GM19455 (cell line): ENCODE measurements at regions not wholly inside any gene's neighbourhood (a gene's known extent, or its start where the extent isn't known, plus 50 kb on each side); places are given as distances from the start of the nearest gene placed in this dataset.
"Not testable (repeated sequence)": the region's sequence is repeated elsewhere in the genome, so short reads cannot be mapped to it uniquely, and the experiment has no call there.

Experiments
- ATAC-seq: cut with Tn5 transposase; IDR thresholded peaks from one replicate; pipeline ENCODE4 v1.9.1; 2021; ENCODE audit not compliant: unreplicated experiment

GRCh38 chr3:137295336-137295735 is 337.6 kb downstream of the IL20RB start:
- ATAC-seq, result no peak

DNA sequence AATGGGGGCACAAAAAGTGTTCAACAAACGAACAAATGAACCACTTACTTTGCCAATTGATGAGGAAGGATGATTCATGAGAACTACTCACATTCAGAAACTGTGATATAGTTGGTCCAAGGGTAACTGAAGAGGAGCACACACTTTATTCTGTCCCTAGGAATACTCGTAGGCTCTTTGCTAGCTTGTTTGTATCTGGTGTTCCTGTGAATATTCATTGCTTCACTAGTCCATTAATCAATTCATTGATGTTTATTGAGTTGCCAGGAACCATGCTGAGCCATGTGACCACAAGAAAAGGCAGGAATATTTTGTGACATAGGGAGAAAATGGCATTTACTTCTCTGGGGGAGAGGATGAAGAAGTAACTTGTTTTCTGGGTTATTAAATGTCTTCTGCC is 338.3 kb downstream of the IL20RB start:
- ATAC-seq, result no peak

DNA sequence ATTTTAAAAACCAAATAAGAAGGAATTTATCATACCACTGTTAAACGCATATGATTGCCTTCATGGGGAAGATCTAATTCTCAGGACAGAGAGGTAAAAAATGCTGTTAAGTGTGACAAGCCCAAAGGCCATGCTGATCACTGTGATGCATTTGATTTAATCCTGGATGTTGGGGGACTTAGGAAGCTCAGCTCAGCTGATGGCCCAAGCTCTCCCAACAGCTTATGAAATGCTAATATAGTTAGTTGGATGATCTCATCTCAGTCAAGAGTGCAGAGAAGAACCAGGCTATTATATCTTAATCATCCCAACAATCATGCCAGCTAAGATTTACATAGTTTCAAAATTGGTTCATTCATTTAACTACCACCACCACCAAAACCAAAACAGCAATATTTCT is 340.0 kb downstream of the IL20RB start:
- ATAC-seq, result no peak

DNA sequence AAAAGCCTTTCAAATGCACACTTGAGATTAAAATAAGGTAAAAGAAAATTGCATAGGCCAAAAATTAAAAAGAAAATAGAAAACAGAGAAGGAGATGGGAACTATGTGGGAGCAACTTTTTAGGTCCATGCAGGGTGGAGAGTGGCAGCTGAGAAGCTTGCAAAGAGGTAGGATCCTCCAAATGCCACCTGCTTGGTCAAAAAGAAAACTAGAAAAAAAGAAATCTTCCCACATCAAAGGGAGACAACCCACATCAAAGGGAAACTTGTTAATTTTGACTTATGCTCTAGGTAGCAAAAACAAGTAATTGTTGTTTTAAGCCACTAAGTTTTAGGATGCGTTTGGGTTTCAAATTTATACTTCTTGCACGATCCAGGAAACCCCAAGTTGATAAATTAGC is 342.9 kb downstream of the IL20RB start:
- ATAC-seq, result no peak

DNA sequence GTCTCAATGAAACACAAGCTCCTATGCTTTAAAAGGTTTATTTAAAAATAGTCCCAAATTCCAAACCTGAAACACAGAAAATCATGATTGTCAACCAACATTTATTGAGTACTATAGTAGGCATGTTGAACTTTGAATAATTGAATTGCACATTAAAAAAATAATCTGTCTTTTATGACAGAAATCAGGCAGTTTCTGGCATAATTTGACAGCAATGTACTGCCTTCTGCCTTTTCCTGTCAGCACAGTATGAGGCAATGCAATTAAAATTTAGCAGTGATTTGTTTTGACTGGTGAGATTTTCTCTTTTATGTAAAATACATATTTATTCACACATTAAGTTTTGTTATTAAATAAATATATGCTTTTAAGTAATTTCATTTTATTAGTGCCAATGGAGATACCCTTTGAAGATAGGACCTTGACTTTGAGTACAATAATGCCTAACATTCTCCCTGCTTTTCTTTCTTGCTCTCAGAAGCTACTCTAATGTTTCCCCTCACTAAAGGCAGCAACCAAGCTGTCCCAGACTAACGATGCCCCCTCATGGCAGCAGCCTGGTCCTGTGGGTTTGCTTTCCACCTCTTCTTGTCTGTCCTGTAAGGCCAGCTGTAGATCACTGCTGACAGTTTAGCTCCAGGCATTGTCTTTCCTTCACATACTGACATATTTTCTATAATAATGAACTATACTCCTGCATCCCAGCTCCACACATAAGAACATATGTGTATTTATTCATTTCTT is 346.7 kb downstream of the IL20RB start:
- no peak for ATAC-seq

- no peak for ATAC-seq
Measured at GRCh38 chr3:137324114-137324513, 366.3 kb downstream of the IL20RB start.

- ATAC-seq, result no peak
Measured at GRCh38 chr3:137325170-137325569, 367.4 kb downstream of the IL20RB start.

GRCh38 chr3:137325934-137326333 is 368.2 kb downstream of the IL20RB start:
- no peak for ATAC-seq

DNA sequence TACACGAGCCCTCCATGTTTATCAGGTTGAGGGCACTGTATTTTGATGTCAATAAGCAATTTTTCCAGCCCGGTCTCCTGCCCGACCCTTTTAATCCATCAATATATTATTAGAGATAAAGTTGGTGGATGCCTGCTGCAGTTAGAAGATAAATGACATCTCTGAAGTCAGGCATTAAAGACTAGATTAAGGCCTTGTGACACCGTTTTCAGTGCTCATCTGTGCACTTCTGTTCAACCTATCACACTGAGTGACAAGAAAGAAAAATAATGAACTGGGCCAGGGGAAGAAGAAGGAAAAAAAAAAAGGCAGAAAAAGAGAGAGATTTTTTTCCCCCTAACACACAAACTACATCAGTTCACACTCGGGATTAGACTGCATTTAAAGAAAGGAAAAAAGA is 371.8 kb downstream of the IL20RB start:
- no peak for ATAC-seq

DNA sequence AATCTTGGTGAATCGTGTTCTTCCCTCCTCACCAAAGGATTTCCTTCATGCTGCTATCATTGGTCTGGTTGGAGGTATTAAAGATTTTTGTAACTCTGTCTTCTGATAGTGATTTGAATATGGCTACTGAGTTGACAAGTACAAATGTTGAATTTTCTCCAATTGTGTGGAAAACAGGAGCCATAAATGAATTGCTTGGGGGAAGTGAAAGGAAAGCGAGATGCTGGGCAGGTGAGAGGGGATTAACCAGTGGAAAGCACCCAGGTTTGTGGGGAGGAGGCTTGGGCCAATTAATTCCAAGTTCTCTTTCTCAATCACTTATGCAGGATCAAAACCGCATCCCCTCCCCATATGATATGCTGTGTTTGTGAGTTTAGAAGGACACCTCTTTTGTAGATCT is 372.5 kb downstream of the IL20RB start:
- ATAC-seq, result no peak

GRCh38 chr3:137332297-137332696 is 374.5 kb downstream of the IL20RB start:
- ATAC-seq, result no peak

DNA sequence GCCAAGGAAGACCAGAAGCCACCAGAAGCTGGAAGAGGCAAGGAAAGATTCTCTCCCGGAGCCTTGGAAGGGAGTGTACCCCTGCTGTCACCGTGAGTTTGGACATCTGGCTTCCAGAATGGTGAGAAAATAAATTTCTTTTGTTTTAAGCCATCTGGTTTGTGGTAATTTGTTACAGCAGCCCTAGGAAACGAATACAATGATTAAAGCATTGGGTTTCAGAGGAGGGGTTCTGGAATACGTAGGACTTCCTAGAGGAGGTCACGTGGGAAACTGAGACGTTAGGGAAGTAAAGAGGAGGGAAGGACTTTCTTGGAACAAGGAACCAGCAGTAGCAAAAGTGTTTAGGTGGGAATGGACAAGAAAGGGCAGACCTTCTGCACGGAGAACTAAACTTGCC is 377.7 kb downstream of the IL20RB start:
- no peak for ATAC-seq

DNA sequence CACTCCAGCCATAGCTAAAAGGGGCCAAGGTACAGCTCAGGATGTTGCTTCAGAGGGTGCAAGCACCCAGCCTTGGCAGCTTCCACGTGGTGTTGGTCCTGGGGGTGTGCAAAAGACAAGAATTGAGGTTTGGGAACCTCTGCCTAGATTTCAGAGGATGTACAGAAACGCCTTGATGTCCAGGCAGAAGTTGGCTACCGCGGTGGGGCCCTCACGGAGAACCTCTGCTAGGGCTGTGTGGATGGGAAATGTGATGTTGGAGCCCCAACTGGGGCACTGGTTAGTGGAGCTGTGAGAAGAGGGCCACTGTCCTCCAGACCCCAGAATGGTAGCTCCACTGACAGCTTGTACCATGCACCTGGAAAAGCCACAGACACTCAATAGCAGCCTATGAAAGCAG is 380.6 kb downstream of the IL20RB start:
- not testable (repeated sequence) for ATAC-seq

DNA sequence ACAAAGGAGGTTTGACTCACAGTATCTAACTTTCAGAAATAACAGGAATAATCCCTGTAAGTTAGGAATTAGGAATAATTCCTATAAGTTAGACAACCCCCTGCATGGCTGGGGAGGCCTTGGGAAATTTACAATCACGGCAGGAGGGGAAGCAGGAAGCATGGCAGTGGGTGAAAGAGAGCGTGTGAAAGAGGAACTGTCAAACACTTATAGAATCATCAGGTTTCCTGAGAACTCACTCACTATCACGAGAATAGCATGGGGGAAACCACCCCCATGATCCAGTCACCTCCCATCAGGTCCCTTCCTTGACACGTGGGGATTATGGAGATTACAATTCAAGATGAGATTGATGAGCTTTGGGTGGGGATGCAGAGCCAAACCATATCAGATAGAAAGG is 385.5 kb downstream of the IL20RB start:
- no peak for ATAC-seq

GRCh38 chr3:137347132-137347531 is 389.3 kb downstream of the IL20RB start:
- ATAC-seq, result no peak

DNA sequence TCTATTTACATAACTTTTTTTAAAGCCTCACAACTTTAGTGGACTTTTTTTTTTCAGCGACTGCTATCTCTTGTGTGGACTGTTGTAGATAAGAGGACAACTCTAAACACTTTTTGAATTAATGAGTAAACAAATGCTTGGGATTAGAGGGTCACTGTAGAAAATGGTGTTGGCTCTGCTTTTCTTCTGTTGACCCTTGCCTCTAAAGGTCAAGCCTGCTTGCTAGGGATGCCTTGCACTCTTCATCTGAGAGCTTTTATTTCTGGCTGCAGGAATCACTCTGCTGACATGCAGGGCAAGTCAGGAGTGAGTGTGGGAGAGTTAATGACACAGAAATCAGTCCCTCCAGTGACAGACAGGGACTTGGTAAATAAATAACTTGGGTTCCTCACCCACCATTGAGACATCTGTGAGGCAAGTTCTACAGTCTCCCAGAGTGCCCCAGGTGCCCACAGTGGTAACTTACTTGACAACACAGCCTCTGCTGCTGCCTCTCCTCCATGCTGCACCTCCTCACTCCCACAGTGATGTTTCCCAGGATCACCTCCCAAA is 390.1 kb downstream of the IL20RB start:
- no peak for ATAC-seq

- ATAC-seq, result no peak
Measured at GRCh38 chr3:137348936-137349335, 391.2 kb downstream of the IL20RB start.

DNA sequence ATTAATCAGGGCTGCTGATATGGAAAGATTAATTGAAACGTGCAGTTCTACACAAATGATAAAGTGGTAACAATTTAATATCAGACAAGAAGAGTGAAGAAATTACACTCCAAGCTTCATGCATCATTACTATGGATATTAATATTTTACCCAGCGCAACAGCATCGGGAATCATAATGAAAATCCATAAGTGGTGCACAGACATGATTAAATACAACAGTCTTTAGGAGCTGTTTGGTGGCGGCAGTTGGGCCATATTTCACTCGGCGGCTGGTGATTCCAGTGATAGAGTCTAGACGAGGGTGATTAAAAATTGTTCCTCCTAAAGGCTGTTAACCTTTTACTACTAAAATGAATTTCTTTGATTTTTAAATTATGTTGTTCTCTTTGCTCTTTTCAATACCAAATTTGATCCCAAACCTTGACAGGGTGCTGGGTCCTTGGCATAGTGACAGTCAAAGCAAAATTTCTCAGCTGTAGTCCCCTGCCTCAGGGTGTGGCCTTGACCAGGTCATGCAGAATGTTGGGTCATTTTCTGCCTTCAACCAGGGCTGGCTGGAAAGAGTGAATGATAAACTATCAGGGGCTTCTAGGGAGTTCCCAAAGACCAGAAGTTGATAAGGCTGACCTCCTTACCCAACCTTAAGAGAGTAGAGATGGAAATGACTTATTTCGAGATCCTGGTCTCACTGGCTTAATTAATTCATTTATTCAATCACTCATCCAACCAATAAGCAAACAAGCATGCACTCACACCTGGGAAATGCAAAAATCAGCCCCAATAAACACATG is 392.0 kb downstream of the IL20RB start:
- no peak for ATAC-seq

DNA sequence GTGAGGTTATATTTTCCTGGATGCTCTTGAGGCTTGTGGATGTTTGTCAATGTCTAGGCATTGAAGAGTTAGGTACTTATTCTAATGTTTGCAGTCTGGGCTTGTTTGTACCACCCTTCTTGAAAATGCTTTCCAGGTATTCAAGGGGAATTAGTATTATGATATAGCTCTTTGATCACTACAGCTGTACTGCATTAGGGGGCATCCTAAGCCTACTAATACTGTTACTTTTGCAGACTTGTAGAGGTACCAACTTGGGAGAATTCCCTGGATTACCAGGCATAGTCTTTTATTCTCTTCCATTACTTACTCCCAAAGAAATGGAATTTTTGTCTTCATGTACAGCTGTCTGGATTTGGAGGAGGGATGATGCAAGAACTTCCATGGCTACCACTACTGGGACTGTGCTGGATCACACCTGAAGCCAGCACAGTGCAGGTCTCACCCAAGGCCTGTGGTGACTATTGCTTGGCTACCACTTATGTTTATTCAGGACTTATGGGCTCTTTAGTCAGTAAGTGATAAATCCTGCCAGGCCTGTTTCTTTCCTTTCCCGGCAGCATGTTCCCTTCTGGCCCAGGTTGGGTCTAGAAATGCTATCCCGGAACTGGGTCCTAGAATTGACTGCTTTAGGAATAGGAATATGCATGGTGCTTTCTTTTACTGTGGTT is 402.9 kb downstream of the IL20RB start:
- ATAC-seq, result no peak

DNA sequence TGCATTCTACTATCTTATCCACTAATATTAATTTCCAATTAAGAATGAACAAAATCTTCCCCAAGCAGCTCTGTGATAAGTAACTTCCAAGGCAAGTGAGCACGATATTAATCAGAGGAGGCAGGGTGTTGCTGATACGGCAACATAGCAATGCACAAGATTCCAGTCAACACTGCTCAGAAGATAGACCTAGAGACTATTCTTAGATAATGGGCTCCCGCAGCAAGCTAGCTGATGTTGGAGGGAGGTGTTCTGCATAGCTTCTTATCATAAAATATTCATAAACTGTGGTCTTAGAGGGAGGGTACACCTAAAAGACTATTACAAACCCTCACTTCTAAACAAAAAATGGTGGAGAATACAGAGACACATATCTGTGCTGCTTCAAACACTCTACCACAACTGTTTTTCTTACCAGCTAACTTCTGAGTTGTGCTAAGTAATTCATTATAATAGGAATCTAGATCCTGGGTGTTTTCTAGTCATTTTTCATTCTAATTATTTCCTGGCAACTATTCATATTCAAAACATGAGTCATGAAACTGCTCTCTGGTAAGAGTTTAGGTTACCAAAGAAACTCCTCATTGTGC is 382.0 kb upstream of the SOX14 start:
- no peak for ATAC-seq

- no peak for ATAC-seq
Measured at GRCh38 chr3:137385922-137386321, 378.2 kb upstream of the SOX14 start.
